ENCODE measurements at regions not wholly inside any gene's neighbourhood (a gene's known extent, or its start where the extent isn't known, plus 50 kb on each side); places are given as distances from the start of the nearest gene placed in this dataset.

GRCh38 chr14:85146779-85147178 is 383.2 kb upstream of the FLRT2 start:
- H3K4me3 ChIP-seq (ENCODE audit: low read depth, low read length) = no peak overlapping the region
- no peak for FAIRE-seq
- TF ChIP-seq CTCF (IDR thresholded peaks at IDR 0.05; ENCODE audit: insufficient read depth, low read length, severe bottlenecking) = no peak
- H3K36me3 ChIP-seq (ENCODE audit: control insufficient read depth, insufficient read depth, low read length) = no peaks in the 10 kb centered on the region
- DNase-seq (ENCODE audit: low read depth) = no peak
- H3K27me3 ChIP-seq (ENCODE audit: control insufficient read depth, insufficient read depth, low read length) = no peaks in the 10 kb centered on the region

- DNase-seq (ENCODE audit: low read depth) (no peak), FAIRE-seq (no peak)
- TF ChIP-seq CTCF (IDR thresholded peaks at IDR 0.05; ENCODE audit: insufficient read depth, low read length, severe bottlenecking) = no peak
- Histone ChIP-seq H3K27me3 (ENCODE audit: control insufficient read depth, insufficient read depth, low read length) (no peaks in the 10 kb centered on the region), H3K36me3 (ENCODE audit: control insufficient read depth, insufficient read depth, low read length) (no peaks in the 10 kb centered on the region), H3K4me3 (ENCODE audit: low read depth, low read length) (no peak overlapping the region)
Measured at GRCh38 chr14:85150166-85150565, 379.8 kb upstream of the FLRT2 start.

GRCh38 chr14:85154714-85155113 is 375.2 kb upstream of the FLRT2 start:
- Histone ChIP-seq H3K4me3 (ENCODE audit: low read depth, low read length) (no peak overlapping the region), H3K36me3 (ENCODE audit: control insufficient read depth, insufficient read depth, low read length) (no peaks in the 10 kb centered on the region), H3K27me3 (ENCODE audit: control insufficient read depth, insufficient read depth, low read length) (no peaks in the 10 kb centered on the region)
- FAIRE-seq (no peak), DNase-seq (ENCODE audit: low read depth) (no peak)
- no peak for TF ChIP-seq CTCF (IDR thresholded peaks at IDR 0.05; ENCODE audit: insufficient read depth, low read length, severe bottlenecking)

GRCh38 chr14:85156319-85156718 is 373.6 kb upstream of the FLRT2 start:
- no peak for FAIRE-seq
- no peak for TF ChIP-seq CTCF (IDR thresholded peaks at IDR 0.05; ENCODE audit: insufficient read depth, low read length, severe bottlenecking)

GRCh38 chr14:85159726-85160125 is 370.2 kb upstream of the FLRT2 start:
- Histone ChIP-seq H3K27me3 (ENCODE audit: control insufficient read depth, insufficient read depth, low read length) (no peaks in the 10 kb centered on the region), H3K4me3 (ENCODE audit: low read depth, low read length) (no peak overlapping the region), H3K36me3 (ENCODE audit: control insufficient read depth, insufficient read depth, low read length) (no peaks in the 10 kb centered on the region)
- DNase-seq (ENCODE audit: low read depth) = no peak
- FAIRE-seq = no peak
- TF ChIP-seq CTCF (IDR thresholded peaks at IDR 0.05; ENCODE audit: insufficient read depth, low read length, severe bottlenecking) = no peak

More at GRCh38 chr14:85156319-85156718, 373.6 kb upstream of the FLRT2 start:
- Histone ChIP-seq H3K4me3 (ENCODE audit: low read depth, low read length) (no peak overlapping the region), H3K36me3 (ENCODE audit: control insufficient read depth, insufficient read depth, low read length) (no peaks in the 10 kb centered on the region), H3K27me3 (ENCODE audit: control insufficient read depth, insufficient read depth, low read length) (no peaks in the 10 kb centered on the region)
- no peak for DNase-seq (ENCODE audit: low read depth)

- DNase-seq (ENCODE audit: low read depth) (no peak), FAIRE-seq (no peak)
- no peak overlapping the region for H3K4me3 ChIP-seq (ENCODE audit: low read depth, low read length)
Measured at GRCh38 chr14:85165094-85165493, 364.9 kb upstream of the FLRT2 start.

More at GRCh38 chr14:85165094-85165493, 364.9 kb upstream of the FLRT2 start:
- TF ChIP-seq CTCF (IDR thresholded peaks at IDR 0.05; ENCODE audit: insufficient read depth, low read length, severe bottlenecking) = no peak
- Histone ChIP-seq H3K36me3 (ENCODE audit: control insufficient read depth, insufficient read depth, low read length) (no peaks in the 10 kb centered on the region), H3K27me3 (ENCODE audit: control insufficient read depth, insufficient read depth, low read length) (no peaks in the 10 kb centered on the region)
